ENCODE measurements at regions not wholly inside any gene's neighbourhood (a gene's known extent, or its start where the extent isn't known, plus 50 kb on each side); places are given as distances from the start of the nearest gene placed in this dataset.

GRCh38 chr16:86761111-86762031 lies 183.0 kb downstream of the FOXL1 start:
- H3K4me1 Mint-ChIP-seq (ENCODE audit: low read depth in 2 of 2) = peaks cover 7% of the 10 kb centered on the region in 2 donors
- H3K27ac Mint-ChIP-seq = no peak overlapping the region
- no peak for DNase-seq (ENCODE audit: low spot score)
- peaks cover 34 to 47% of the 10 kb centered on the region in 2 donors for H3K27me3 Mint-ChIP-seq
- no peaks in the 10 kb centered on the region for H3K36me3 Mint-ChIP-seq
- ATAC-seq = peak; percentile 47 to 62
- no peak overlapping the region for H3K4me3 Mint-ChIP-seq
- H3K9me3 Mint-ChIP-seq = no peaks in the 10 kb centered on the region

GRCh38 chr16:86762095-86762494 lies 183.7 kb downstream of the FOXL1 start:
- Mint-ChIP-seq H3K4me3 (no peak overlapping the region), H3K9me3 (no peaks in the 10 kb centered on the region), H3K27me3 (peaks cover 39 to 48% of the 10 kb centered on the region in 2 donors), H3K27ac (no peak overlapping the region), H3K4me1 (ENCODE audit: low read depth in 2 of 2) (peaks cover 5% of the 10 kb centered on the region in 2 donors), H3K36me3 (no peaks in the 10 kb centered on the region)
- DNase-seq (ENCODE audit: low spot score) (no peak), ATAC-seq (no peak)

DNA sequence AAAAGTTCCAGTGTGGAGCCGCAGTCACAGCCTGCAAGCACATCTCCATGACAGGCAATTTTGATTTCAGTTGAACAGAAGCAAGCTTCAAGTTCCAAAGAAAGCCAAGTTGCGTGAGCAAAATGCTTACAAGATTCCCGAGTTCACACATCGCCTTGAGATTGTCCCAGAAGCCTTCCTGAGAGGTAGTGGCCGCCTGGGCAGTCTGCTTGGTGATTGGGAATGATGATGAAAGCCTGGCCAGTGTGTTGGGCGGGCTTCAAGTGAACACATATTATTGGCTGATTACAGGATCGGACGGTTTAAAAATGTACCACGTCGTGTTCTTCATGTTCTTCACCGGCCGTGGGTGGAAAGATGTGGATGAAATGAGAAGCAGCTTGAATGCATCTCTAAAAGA lies 185.5 kb downstream of the FOXL1 start:
- Mint-ChIP-seq H3K27ac (no peak overlapping the region), H3K4me3 (no peak overlapping the region), H3K9me3 (no peaks in the 10 kb centered on the region), H3K27me3 (peaks cover 39% of the 10 kb centered on the region in 2 donors), H3K4me1 (ENCODE audit: low read depth in 2 of 2) (no peaks in the 10 kb centered on the region), H3K36me3 (no peaks in the 10 kb centered on the region)
- DNase-seq (ENCODE audit: low spot score) (no peak), ATAC-seq (no peak)

DNA sequence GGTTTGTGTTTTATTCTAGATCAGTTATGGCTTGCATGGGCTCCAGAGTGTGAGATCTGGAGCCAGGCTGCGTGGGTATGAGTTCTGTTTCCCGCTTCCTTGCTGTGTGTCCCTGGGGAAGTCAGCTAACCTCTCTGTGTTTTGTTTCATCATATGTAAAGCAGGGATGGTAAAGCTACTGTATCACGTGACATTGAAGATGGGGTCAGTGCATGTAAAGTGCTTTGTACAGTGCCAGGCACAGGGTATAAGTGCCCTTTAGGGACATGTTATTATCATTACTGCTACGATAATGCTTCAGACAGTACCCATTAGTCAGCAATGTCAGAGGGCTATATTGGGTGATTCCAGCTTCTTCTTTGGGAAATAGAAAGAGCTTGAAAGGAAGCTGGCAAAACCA lies 186.2 kb downstream of the FOXL1 start:
- H3K27ac Mint-ChIP-seq = no peak overlapping the region
- H3K4me1 Mint-ChIP-seq (ENCODE audit: low read depth in 2 of 2) = no peaks in the 10 kb centered on the region
- no peaks in the 10 kb centered on the region for H3K9me3 Mint-ChIP-seq
- H3K27me3 Mint-ChIP-seq = peaks cover 35 to 41% of the 10 kb centered on the region in 2 donors
- DNase-seq (ENCODE audit: low spot score) (no peak), ATAC-seq (no peak)
- no peaks in the 10 kb centered on the region for H3K36me3 Mint-ChIP-seq
- H3K4me3 Mint-ChIP-seq = no peak overlapping the region

GRCh38 chr16:86765389-86766026 lies 187.2 kb downstream of the FOXL1 start:
- Mint-ChIP-seq H3K27me3 (peaks cover 30 to 37% of the 10 kb centered on the region in 2 donors), H3K27ac (no peak overlapping the region), H3K4me1 (ENCODE audit: low read depth in 2 of 2) (no peaks in the 10 kb centered on the region), H3K4me3 (no peak overlapping the region), H3K9me3 (no peaks in the 10 kb centered on the region), H3K36me3 (no peaks in the 10 kb centered on the region)
- ATAC-seq (no peak), DNase-seq (ENCODE audit: low spot score) (no peak)

- no peaks in the 10 kb centered on the region for H3K9me3 Mint-ChIP-seq
- ATAC-seq = no peak
- H3K27ac Mint-ChIP-seq = no peak overlapping the region
- H3K4me3 Mint-ChIP-seq = no peak overlapping the region
- H3K27me3 Mint-ChIP-seq = peaks cover 35 to 42% of the 10 kb centered on the region in 2 donors
- DNase-seq (ENCODE audit: low spot score) = no peak
- H3K36me3 Mint-ChIP-seq = no peaks in the 10 kb centered on the region
- H3K4me1 Mint-ChIP-seq (ENCODE audit: low read depth in 2 of 2) = no peaks in the 10 kb centered on the region
These were observed 188.4 kb downstream of the FOXL1 start for GRCh38 chr16:86766700-86767099.

- no peak overlapping the region for H3K27ac Mint-ChIP-seq
- no peaks in the 10 kb centered on the region for H3K9me3 Mint-ChIP-seq
- H3K4me3 Mint-ChIP-seq = no peak overlapping the region
- DNase-seq (ENCODE audit: low spot score) (no peak), ATAC-seq (no peak)
- no peaks in the 10 kb centered on the region for H3K36me3 Mint-ChIP-seq
- no peaks in the 10 kb centered on the region for H3K4me1 Mint-ChIP-seq (ENCODE audit: low read depth in 2 of 2)
- peaks cover 29 to 37% of the 10 kb centered on the region in 2 donors for H3K27me3 Mint-ChIP-seq
These were observed 190.0 kb downstream of the FOXL1 start for GRCh38 chr16:86768228-86768791.

GRCh38 chr16:86768999-86769398 lies 190.7 kb downstream of the FOXL1 start:
- Mint-ChIP-seq H3K4me3 (no peak overlapping the region), H3K4me1 (ENCODE audit: low read depth in 2 of 2) (no peaks in the 10 kb centered on the region)
- no peak for ATAC-seq

GRCh38 chr16:86771506-86772460 lies 193.4 kb downstream of the FOXL1 start:
- no peaks in the 10 kb centered on the region for H3K36me3 Mint-ChIP-seq
- no peaks in the 10 kb centered on the region for H3K9me3 Mint-ChIP-seq
- ATAC-seq (no peak), DNase-seq (ENCODE audit: low spot score) (no peak)
- H3K27me3 Mint-ChIP-seq = peaks cover 19 to 29% of the 10 kb centered on the region in 2 donors
- H3K27ac Mint-ChIP-seq = no peak overlapping the region
- H3K4me1 Mint-ChIP-seq (ENCODE audit: low read depth in 2 of 2) = no peaks in the 10 kb centered on the region
- no peak overlapping the region for H3K4me3 Mint-ChIP-seq

More at GRCh38 chr16:86768999-86769398, 190.7 kb downstream of the FOXL1 start:
- no peak for DNase-seq (ENCODE audit: low spot score)
- H3K27me3 Mint-ChIP-seq = peaks cover 29 to 36% of the 10 kb centered on the region in 2 donors
- H3K27ac Mint-ChIP-seq = no peak overlapping the region
- no peaks in the 10 kb centered on the region for H3K9me3 Mint-ChIP-seq
- H3K36me3 Mint-ChIP-seq = no peaks in the 10 kb centered on the region

GRCh38 chr16:86772671-86773353 lies 194.5 kb downstream of the FOXL1 start:
- ATAC-seq (peak in 1 of 2 donors; percentile 12), DNase-seq (ENCODE audit: low spot score) (no peak)
- Mint-ChIP-seq H3K9me3 (no peaks in the 10 kb centered on the region), H3K4me1 (ENCODE audit: low read depth in 2 of 2) (no peaks in the 10 kb centered on the region), H3K27me3 (peaks cover 15 to 25% of the 10 kb centered on the region in 2 donors), H3K36me3 (no peaks in the 10 kb centered on the region), H3K4me3 (no peak overlapping the region), H3K27ac (no peak overlapping the region)

- Mint-ChIP-seq H3K36me3 (no peaks in the 10 kb centered on the region), H3K4me3 (no peak overlapping the region), H3K27ac (no peak overlapping the region), H3K27me3 (peaks cover 15 to 25% of the 10 kb centered on the region in 2 donors), H3K4me1 (ENCODE audit: low read depth in 2 of 2) (no peaks in the 10 kb centered on the region), H3K9me3 (no peaks in the 10 kb centered on the region)
- no peak for DNase-seq (ENCODE audit: low spot score)
- no peak for ATAC-seq
These were observed 195.0 kb downstream of the FOXL1 start for GRCh38 chr16:86773354-86773715.

GRCh38 chr16:86774931-86775330 lies 196.6 kb downstream of the FOXL1 start:
- Mint-ChIP-seq H3K4me1 (ENCODE audit: low read depth in 2 of 2) (no peaks in the 10 kb centered on the region), H3K36me3 (no peaks in the 10 kb centered on the region), H3K9me3 (no peaks in the 10 kb centered on the region), H3K27ac (no peak overlapping the region), H3K27me3 (peaks cover 13 to 15% of the 10 kb centered on the region in 2 donors), H3K4me3 (no peak overlapping the region)
- ATAC-seq (no peak), DNase-seq (ENCODE audit: low spot score) (no peak)

- Mint-ChIP-seq H3K27ac (no peak overlapping the region), H3K36me3 (no peaks in the 10 kb centered on the region), H3K27me3 (peaks cover 13 to 15% of the 10 kb centered on the region in 2 donors), H3K4me1 (ENCODE audit: low read depth in 2 of 2) (no peaks in the 10 kb centered on the region), H3K9me3 (no peaks in the 10 kb centered on the region), H3K4me3 (no peak overlapping the region)
- no peak for DNase-seq (ENCODE audit: low spot score)
- ATAC-seq = peak; percentile 21 to 29
These were observed 197.2 kb downstream of the FOXL1 start for GRCh38 chr16:86775511-86775921.

Measured in natural killer cell treated with Interleukin-12 subunit alpha and Interleukin-12 subunit beta and Interleukin-15 and Interleukin-18, amount 100 ng/mL, for 72 hours (primary cell).